A549 (cell line): ENCODE measurements at regions not wholly inside any gene's neighbourhood (a gene's known extent, or its start where the extent isn't known, plus 50 kb on each side); places are given as distances from the start of the nearest gene placed in this dataset.

ENCODE experiments used
- ATAC-seq, 2 experiments: fragments of 200-7000 bp in 1 of 2; fragments of >200 bp in 1 of 2; cut with Nextera tagmentation in 1 of 2; cut with Tn5 transposase in 1 of 2; 3 replicates each; pipeline versions ENCODE4 v1.8.0 to v1.9.1; 2018 to 2020; ENCODE audit warnings: mild to moderate bottlenecking in 1 of 2, moderate library complexity in 1 of 2
- CTCF ChIA-PET: fragments of 300-600 bp; sonication (Branson Sonifier 250); formaldehyde crosslinking; extraction: SDS; loops from one replicate; lab custom pipeline; 2021; ENCODE audit warnings: antibody characterized with exemption, inconsistent platforms; lab: Yijun Ruan, JAX
- POLR2A ChIA-PET: fragments of 350-600 bp; formaldehyde crosslinking; extraction: SDS; loops from one replicate; lab custom pipeline; 2021; ENCODE audit warnings: antibody characterized with exemption, inconsistent platforms; lab: Yijun Ruan, JAX
- DNase-seq, 2 experiments: peaks; one replicate each; pipeline versions ENCODE4 v3.0.0 to v3.0.0-alpha.2; 2011 to 2016; ENCODE audit warnings: low read depth in 1 of 2, low spot score in 1 of 2
- FAIRE-seq: peaks from 2 replicates; lab custom pipeline; 2011; peaks lifted over from hg19 to GRCh38; lab: Jason Lieb, UNC
- H3K27ac ChIP-seq, 2 experiments: fragments of >200 bp; sonication (Bioruptor Twin); formaldehyde crosslinking; 3 replicates each; pipeline ENCODE4 v1.5.1; 2016 to 2017
- H3K4me1 ChIP-seq: fragments of >200 bp; sonication (Bioruptor Twin); formaldehyde crosslinking; 3 replicates; pipeline ENCODE4 v1.6.1; 2016
- H3K4me2 ChIP-seq: fragments of >200 bp; sonication (Bioruptor Twin); formaldehyde crosslinking; 3 replicates; pipeline ENCODE4 v1.6.1; 2016
- H3K4me3 ChIP-seq: fragments of >200 bp; sonication (Bioruptor Twin); formaldehyde crosslinking; 3 replicates; pipeline ENCODE4 v1.5.1; 2016
- H3K9me3 ChIP-seq: fragments of >200 bp; sonication (Bioruptor Twin); formaldehyde crosslinking; 3 replicates; pipeline ENCODE4 v1.6.1; 2016
- BHLHE40 ChIP-seq: IDR thresholded peaks from 2 replicates; pipeline ENCODE4 v1.6.1; 2012; ENCODE audit warnings: low read depth, low read length, inconsistent platforms
- CBX2 ChIP-seq: fragments of 200-600 bp; sonication (generic); IDR thresholded peaks from 2 replicates; pipeline ENCODE4 v1.6.1; 2016; ENCODE audit warnings: low read depth, mild to moderate bottlenecking, borderline replicate concordance
- CHD2 ChIP-seq: fragments of 150-350 bp; IDR thresholded peaks from 2 replicates; pipeline ENCODE4 v1.6.1; 2014; ENCODE audit warnings: low read length; ENCODE audit not compliant: partially characterized antibody
- CHD4 ChIP-seq: fragments of 200-600 bp; sonication (generic); IDR thresholded peaks from 2 replicates; pipeline ENCODE4 v1.6.1; 2016; ENCODE audit warnings: antibody characterized with exemption, mild to moderate bottlenecking, borderline replicate concordance
- EHF ChIP-seq: fragments of 250-450 bp; sonication (Bioruptor Pico); IDR thresholded peaks from 2 replicates; pipeline ENCODE4 v1.5.0; 2020; ENCODE audit warnings: mild to moderate bottlenecking
- EHMT2 ChIP-seq: fragments of 200-600 bp; sonication (generic); IDR thresholded peaks from 2 replicates; pipeline ENCODE4 v1.6.1; 2016; ENCODE audit warnings: antibody characterized with exemption, low read depth, mild to moderate bottlenecking, moderate library complexity
- ELK1 ChIP-seq: fragments of 150-350 bp; IDR thresholded peaks from 2 replicates; pipeline ENCODE4 v1.6.1; 2014; ENCODE audit warnings: low read depth, mild to moderate bottlenecking, low read length
- GATA3 ChIP-seq: IDR thresholded peaks from 2 replicates; pipeline ENCODE4 v1.6.1; 2012; ENCODE audit warnings: borderline replicate concordance
- HES2 ChIP-seq: fragments of >200 bp; sonication (Bioruptor Twin); formaldehyde crosslinking; IDR thresholded peaks from 2 replicates; pipeline ENCODE4 v1.6.1; 2016
- HEYL ChIP-seq: fragments of 250-450 bp; sonication (Bioruptor Pico); IDR thresholded peaks from 2 replicates; pipeline ENCODE4 v1.8.0; 2021; ENCODE audit warnings: mild to moderate bottlenecking, moderate library complexity
- HMGXB4 ChIP-seq: fragments of 250-450 bp; sonication (Bioruptor Pico); IDR thresholded peaks from 2 replicates; pipeline ENCODE4 v1.5.0; 2021; ENCODE audit warnings: mild to moderate bottlenecking, moderate library complexity, borderline replicate concordance
- HOXB5 ChIP-seq: fragments of 250-450 bp; sonication (Bioruptor Pico); IDR thresholded peaks from 2 replicates; pipeline ENCODE4 v1.5.0; 2020; ENCODE audit warnings: mild to moderate bottlenecking, moderate library complexity
- KDM1A ChIP-seq: fragments of 200-600 bp; sonication (generic); IDR thresholded peaks from 2 replicates; pipeline ENCODE4 v1.6.1; 2016; ENCODE audit warnings: low read depth, mild to moderate bottlenecking
- MYC ChIP-seq: IDR thresholded peaks from 2 replicates; pipeline ENCODE4 v1.6.1; 2012; ENCODE audit warnings: mild to moderate bottlenecking, inconsistent platforms, low read length, improper control_type of control experiment, borderline replicate concordance
- NFE2L2 ChIP-seq: fragments of 150-350 bp; conservative IDR thresholded peaks from 2 replicates; pipeline ENCODE4 v1.6.1; 2014; ENCODE audit warnings: low read length
- NPAS2 ChIP-seq: fragments of 250-450 bp; sonication (Bioruptor Pico); IDR thresholded peaks from 2 replicates; pipeline ENCODE4 v1.8.0; 2022; ENCODE audit warnings: mild to moderate bottlenecking, moderate library complexity, borderline replicate concordance
- POLR2A ChIP-seq: IDR thresholded peaks from 2 replicates; pipeline ENCODE4 v1.6.1; 2012; ENCODE audit warnings: mild to moderate bottlenecking, low read length
- RAD21 ChIP-seq, 2 experiments: fragments of >200 bp in 1 of 2; sonication (Bioruptor Twin) in 1 of 2; formaldehyde crosslinking in 1 of 2; IDR thresholded peaks in 1 of 2; conservative IDR thresholded peaks in 1 of 2; 2 replicates in 1 of 2; 3 replicates in 1 of 2; pipeline ENCODE4 v1.6.1; 2012 to 2018; ENCODE audit warnings: inconsistent platforms in 1 of 2
- ZC3H11A ChIP-seq: fragments of 450-650 bp; IDR thresholded peaks from 2 replicates; pipeline ENCODE4 v1.6.1; 2014; ENCODE audit warnings: antibody characterized with exemption, mild to moderate bottlenecking
- ZNF302 ChIP-seq: fragments of 250-450 bp; sonication (Bioruptor Pico); IDR thresholded peaks from 2 replicates; pipeline ENCODE4 v1.9.0; 2021; ENCODE audit warnings: inconsistent platforms, mild to moderate bottlenecking, moderate library complexity
- ZSCAN20 ChIP-seq: fragments of 250-450 bp; sonication (Bioruptor Pico); IDR thresholded peaks from 2 replicates; pipeline ENCODE4 v1.8.0; 2022; ENCODE audit warnings: mild to moderate bottlenecking, moderate library complexity
- WGBS: methylation state at CpG from one replicate; pipeline ENCODE4 v1.1.6; 2017; ENCODE audit errors: missing lambda C conversion rate; 5-methylcytosine and 5-hydroxymethylcytosine counted together

GRCh38 chr17:56034197-56034635 is 119.1 kb upstream of the ANKFN1 start:
- no peaks in the 10 kb centered on the region for H3K4me1 ChIP-seq
- WGBS: 3% methylated on average over 6 of the region's 6 CpGs
- no peak for DNase-seq
- POLR2A ChIA-PET: no interaction called here
- no peak overlapping the region for H3K4me3 ChIP-seq
- no peak for TF ChIP-seq ELK1
- no peak for TF ChIP-seq ZC3H11A
- no peak for TF ChIP-seq HMGXB4 (CRISPR knock-in tag)
- no peak for TF ChIP-seq MYC
- TF ChIP-seq CBX2: no peak
- TF ChIP-seq EHMT2: no peak
- no peak for TF ChIP-seq KDM1A
- TF ChIP-seq POLR2A: no peak
- no peak for TF ChIP-seq ZNF302
- TF ChIP-seq ZSCAN20 (CRISPR knock-in tag): no peak
- TF ChIP-seq HES2: no peak
- TF ChIP-seq NFE2L2: no peak
- TF ChIP-seq HOXB5 (CRISPR knock-in tag): no peak
- TF ChIP-seq EHF (CRISPR knock-in tag): no peak
- TF ChIP-seq CHD4: no peak
- TF ChIP-seq RAD21 (conservative IDR thresholded peaks at IDR 0.05 in 1 of 2, IDR thresholded peaks at IDR 0.05 in 1 of 2): no peak
- no peak for TF ChIP-seq GATA3
- TF ChIP-seq, all 56 proteins: peak for 0
- CTCF ChIA-PET: interaction anchor here (1.4 kb wide), 1 partner anchor 285 kb away, joined by 3 read pairs; no protein-coding TSS in a partner anchor
- Histone ChIP-seq H3K4me2 (no peak overlapping the region), H3K9me3 (no peaks in the 10 kb centered on the region), H3K27ac (no peak overlapping the region)
- no peak for ATAC-seq
- FAIRE-seq: no peak

- Histone ChIP-seq H3K4me1 (no peaks in the 10 kb centered on the region), H3K4me2 (no peak overlapping the region), H3K4me3 (no peak overlapping the region), H3K27ac (no peak overlapping the region), H3K9me3 (no peaks in the 10 kb centered on the region)
- ATAC-seq: no peak
- 3% methylated on average over 6 of the region's 6 CpGs for WGBS
- TF ChIP-seq BHLHE40 (no peak), RAD21 (conservative IDR thresholded peaks at IDR 0.05 in 1 of 2, IDR thresholded peaks at IDR 0.05 in 1 of 2) (no peak), HOXB5 (CRISPR knock-in tag) (no peak), NPAS2 (CRISPR knock-in tag) (no peak), CHD2 (no peak), GATA3 (no peak), ZSCAN20 (CRISPR knock-in tag) (no peak), HEYL (CRISPR knock-in tag) (no peak), ELK1 (no peak)
- no peak for DNase-seq
- no peak for FAIRE-seq
- ChIA-PET CTCF (interaction anchor here (1.0 kb wide), 1 partner anchor 56 kb away, joined by 3 read pairs; no protein-coding TSS in a partner anchor), POLR2A (no interaction called here)
These were observed 115.1 kb upstream of the ANKFN1 start for GRCh38 chr17:56038131-56038530.
